Thymus (tissue), 11 donors: ENCODE measurements at regions not wholly inside any gene's neighbourhood (a gene's known extent, or its start where the extent isn't known, plus 50 kb on each side); places are given as distances from the start of the nearest gene placed in this dataset.
A peak's percentile ranks its signal among the peaks of the same experiment; 100 is the strongest.

Experiments
- DNase-seq, 9 donors: peaks; one replicate each; pipeline ENCODE4 v3.0.0-alpha.2; 2013; ENCODE audit warnings: low spot score in 9 of 9, low read depth in 6 of 9, missing footprints in 1 of 9
- H3K27ac ChIP-seq, 2 donors: one replicate each; pipeline ENCODE4 v1.5.1; 2013; ENCODE audit warnings: control low read depth in 1 of 2, low read depth in 1 of 2, low read length in 1 of 2, mild to moderate bottlenecking in 1 of 2, moderate library complexity in 1 of 2
- H3K27me3 ChIP-seq, 2 donors: one replicate each; pipeline ENCODE4 v1.5.1; 2013; ENCODE audit warnings: low read length in 1 of 2; ENCODE audit not compliant: control insufficient read depth in 2 of 2, insufficient read depth in 1 of 2
- H3K36me3 ChIP-seq, 2 donors: one replicate each; pipeline ENCODE4 v1.5.1; 2013; ENCODE audit warnings: low read length in 1 of 2, mild to moderate bottlenecking in 1 of 2, moderate library complexity in 1 of 2; ENCODE audit not compliant: control insufficient read depth in 2 of 2, insufficient read depth in 2 of 2
- H3K4me1 ChIP-seq, 2 donors: one replicate each; pipeline ENCODE4 v1.5.1; 2013; ENCODE audit warnings: low read length in 2 of 2; ENCODE audit not compliant: control insufficient read depth in 2 of 2, insufficient read depth in 2 of 2
- H3K4me3 ChIP-seq, 2 donors: one replicate each; pipeline ENCODE4 v1.5.1; 2013; ENCODE audit warnings: low read length in 2 of 2, control low read depth in 1 of 2, mild to moderate bottlenecking in 1 of 2
- H3K9me3 ChIP-seq, 2 donors: one replicate each; pipeline ENCODE4 v1.5.1; 2013; ENCODE audit warnings: low read length in 1 of 2, mild to moderate bottlenecking in 1 of 2; ENCODE audit not compliant: control insufficient read depth in 2 of 2, insufficient read depth in 1 of 2
- WGBS: extraction: QIAGEN DNeasy Blood & Tissue Kit; methylation state at CpG from one replicate; pipeline ENCODE4 v1.1.7; 2013; 5-methylcytosine and 5-hydroxymethylcytosine counted together
- donor health status: healthy.

- no peak overlapping the region for H3K27ac ChIP-seq
- no peaks in the 10 kb centered on the region for H3K27me3 ChIP-seq
- DNase-seq: no peak
- H3K4me1 ChIP-seq: no peaks in the 10 kb centered on the region
- no peaks in the 10 kb centered on the region for H3K9me3 ChIP-seq
- H3K36me3 ChIP-seq: no peaks in the 10 kb centered on the region
- no peak overlapping the region for H3K4me3 ChIP-seq
Measured at GRCh38 chr2:234770715-234771141, 181.1 kb upstream of the SH3BP4 start.

DNA sequence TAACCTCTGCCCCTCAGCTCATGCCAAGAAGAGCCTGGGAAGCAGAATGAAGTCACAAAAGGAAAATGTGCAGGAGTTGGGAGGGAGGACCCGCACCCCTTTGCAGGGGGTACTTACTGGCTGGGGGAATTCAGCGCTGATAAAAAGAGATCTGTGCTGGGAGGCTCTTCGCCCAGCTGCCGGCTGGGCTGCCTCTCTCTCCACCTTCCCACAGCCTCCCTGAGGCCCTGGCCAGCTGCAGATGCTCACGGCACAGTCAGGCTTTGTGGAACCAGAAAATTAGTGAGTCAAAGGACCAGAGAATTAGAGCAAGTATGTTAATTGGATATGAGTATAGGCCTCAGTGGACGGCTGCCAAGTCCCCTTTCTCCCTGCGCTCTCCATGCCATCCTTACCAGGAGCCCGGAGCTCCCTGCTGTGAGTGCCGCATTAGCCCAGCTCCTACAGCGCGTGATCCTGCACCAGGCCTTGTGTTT lies 181.7 kb upstream of the SH3BP4 start:
- no peak overlapping the region for H3K4me3 ChIP-seq
- WGBS: 98% methylated on average over 11 of the region's 11 CpGs
- no peaks in the 10 kb centered on the region for H3K27me3 ChIP-seq
- no peaks in the 10 kb centered on the region for H3K9me3 ChIP-seq
- no peaks in the 10 kb centered on the region for H3K4me1 ChIP-seq
- no peak for DNase-seq
- no peak overlapping the region for H3K27ac ChIP-seq
- H3K36me3 ChIP-seq: no peaks in the 10 kb centered on the region

GRCh38 chr2:234768608-234769196 lies 183.1 kb upstream of the SH3BP4 start:
- Histone ChIP-seq H3K36me3 (no peaks in the 10 kb centered on the region), H3K4me3 (no peak overlapping the region), H3K4me1 (no peaks in the 10 kb centered on the region), H3K9me3 (no peaks in the 10 kb centered on the region), H3K27me3 (no peaks in the 10 kb centered on the region), H3K27ac (no peak overlapping the region)
- no peak for DNase-seq
- WGBS: 96% methylated on average over 9 of the region's 9 CpGs

DNA sequence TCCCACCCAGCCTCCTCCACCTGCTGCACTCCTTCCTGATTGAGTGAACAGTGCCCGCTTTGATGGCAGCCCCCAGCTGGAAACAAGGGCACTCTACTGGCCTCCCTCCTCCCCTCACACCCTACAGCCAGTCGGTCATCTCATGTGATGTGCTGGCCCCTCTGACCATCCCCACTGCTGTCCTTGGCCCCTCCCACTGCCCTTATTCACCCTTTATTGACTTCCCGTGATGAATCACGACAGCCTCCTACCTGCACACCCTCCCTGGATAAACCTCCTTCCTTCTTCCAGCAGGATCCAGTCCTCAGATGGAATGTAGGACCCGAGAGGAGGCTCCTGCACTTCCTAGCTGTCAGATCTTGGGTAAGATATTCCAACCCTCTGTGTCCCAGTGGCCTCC lies 186.5 kb upstream of the SH3BP4 start:
- H3K4me1 ChIP-seq: no peaks in the 10 kb centered on the region
- H3K9me3 ChIP-seq: no peaks in the 10 kb centered on the region
- 77% methylated on average over 5 of the region's 5 CpGs for WGBS
- no peak for DNase-seq
- H3K4me3 ChIP-seq: no peak overlapping the region
- no peak overlapping the region for H3K27ac ChIP-seq
- H3K27me3 ChIP-seq: no peaks in the 10 kb centered on the region
- H3K36me3 ChIP-seq: no peaks in the 10 kb centered on the region

DNA sequence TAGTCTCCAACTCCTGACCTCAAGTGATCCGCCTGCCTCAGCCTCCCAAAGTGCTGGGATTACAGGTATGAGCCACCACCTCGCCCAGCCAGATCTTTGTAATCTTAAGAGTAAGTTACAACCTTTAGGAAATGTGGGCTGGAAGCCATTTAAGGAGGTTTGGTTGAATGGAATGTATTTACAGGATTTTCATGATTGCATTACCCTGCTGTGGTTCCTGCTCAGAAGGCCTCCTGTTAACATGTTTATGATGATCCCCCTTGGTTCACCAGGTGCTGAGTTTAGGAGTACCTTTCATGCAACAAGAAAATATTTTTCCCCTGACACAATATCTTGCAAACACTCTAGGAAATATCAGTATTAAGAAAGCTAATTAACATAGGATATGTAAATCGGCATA lies 187.4 kb upstream of the SH3BP4 start:
- no peaks in the 10 kb centered on the region for H3K27me3 ChIP-seq
- 94% methylated on average over 3 of the region's 3 CpGs for WGBS
- no peak overlapping the region for H3K27ac ChIP-seq
- H3K9me3 ChIP-seq: no peaks in the 10 kb centered on the region
- H3K4me1 ChIP-seq: no peaks in the 10 kb centered on the region
- no peak overlapping the region for H3K4me3 ChIP-seq
- no peak for DNase-seq
- no peaks in the 10 kb centered on the region for H3K36me3 ChIP-seq

DNA sequence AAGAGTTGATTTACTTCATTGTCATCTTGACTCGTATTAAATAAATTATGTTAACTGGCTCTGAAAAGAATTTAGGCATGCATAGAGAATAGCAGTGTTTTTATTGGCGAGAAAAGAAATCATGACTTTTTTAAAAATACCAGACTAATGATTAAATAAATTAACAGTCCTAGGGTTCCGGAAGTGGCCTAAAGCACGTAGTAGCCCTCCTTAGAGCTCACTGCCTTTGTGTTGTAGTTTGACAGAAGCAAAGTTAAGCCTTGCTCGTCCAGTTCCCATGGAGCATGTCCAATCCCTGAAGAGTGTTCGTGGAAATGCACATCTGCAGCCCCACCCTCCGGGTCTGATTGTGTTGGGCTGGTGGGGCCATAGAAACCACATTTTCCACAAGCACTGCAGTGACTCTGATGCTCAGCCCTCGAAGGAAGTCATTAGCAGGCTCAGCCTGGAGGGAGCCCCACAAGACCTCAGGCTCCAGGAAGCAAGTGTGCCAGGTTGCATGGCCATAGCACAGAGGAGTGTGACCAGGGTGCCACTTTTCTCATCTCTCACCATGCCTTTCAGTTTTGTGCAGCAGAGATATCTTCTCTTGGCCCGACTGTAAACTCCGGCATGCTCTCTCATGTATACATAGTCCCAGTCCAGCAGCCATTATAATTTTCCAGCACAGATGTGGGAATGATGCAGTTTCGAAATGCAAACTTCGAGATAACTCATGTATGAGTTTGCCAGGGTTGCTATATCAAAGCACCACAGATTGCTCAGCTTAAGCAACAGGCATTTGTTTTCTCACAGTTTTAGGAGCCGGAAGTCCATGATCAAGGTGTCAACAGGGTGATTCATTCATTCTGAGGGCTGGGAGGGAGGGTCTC lies 188.6 kb upstream of the SH3BP4 start:
- Histone ChIP-seq H3K9me3 (no peaks in the 10 kb centered on the region), H3K4me1 (no peaks in the 10 kb centered on the region), H3K36me3 (no peaks in the 10 kb centered on the region), H3K4me3 (no peak overlapping the region), H3K27ac (no peak overlapping the region), H3K27me3 (no peaks in the 10 kb centered on the region)
- no peak for DNase-seq
- WGBS: 72% methylated on average over 13 of the region's 13 CpGs

DNA sequence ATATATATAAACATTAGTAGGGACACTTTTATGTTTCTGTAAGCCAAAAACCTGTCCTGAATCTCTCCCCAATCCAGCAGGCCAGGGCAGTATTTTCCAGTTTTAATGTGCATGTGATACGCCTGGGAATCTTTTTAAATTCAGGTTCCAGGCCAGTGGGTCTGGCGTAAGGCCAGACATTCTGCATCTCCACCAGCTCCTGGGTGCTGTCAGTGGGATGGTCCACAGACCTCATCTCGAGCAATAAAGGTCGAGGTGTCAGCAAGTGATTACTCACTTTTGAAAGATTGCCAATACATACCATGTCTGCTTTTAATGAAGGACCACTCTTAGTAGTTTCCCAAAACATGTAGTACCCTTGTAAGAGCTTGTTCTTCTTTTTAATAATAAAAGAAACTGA lies 189.9 kb upstream of the SH3BP4 start:
- H3K36me3 ChIP-seq: no peaks in the 10 kb centered on the region
- no peaks in the 10 kb centered on the region for H3K27me3 ChIP-seq
- H3K4me1 ChIP-seq: no peaks in the 10 kb centered on the region
- no peak overlapping the region for H3K27ac ChIP-seq
- 70% methylated on average over 4 of the region's 4 CpGs for WGBS
- H3K4me3 ChIP-seq: no peak overlapping the region
- DNase-seq: no peak
- no peaks in the 10 kb centered on the region for H3K9me3 ChIP-seq

DNA sequence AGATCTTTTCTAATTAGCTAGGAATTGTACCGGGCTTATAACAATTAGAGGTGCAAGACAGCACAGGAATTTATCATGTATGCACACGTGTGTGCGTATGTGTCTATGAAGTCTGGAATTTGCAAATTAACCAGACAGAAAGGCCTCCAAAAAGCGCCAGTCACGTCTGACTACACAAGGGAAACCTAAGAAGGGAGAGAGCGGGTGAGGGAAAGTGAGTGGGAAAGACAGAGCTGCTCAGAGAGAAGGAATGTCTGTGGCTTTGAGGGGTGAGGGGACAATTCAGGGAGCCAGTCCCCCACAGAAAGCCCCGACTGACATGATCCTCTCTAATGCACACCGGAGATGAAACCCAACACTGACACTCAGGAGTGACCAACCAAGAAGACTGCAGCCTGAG lies 197.7 kb upstream of the SH3BP4 start:
- no peaks in the 10 kb centered on the region for H3K9me3 ChIP-seq
- 80% methylated on average over 8 of the region's 8 CpGs for WGBS
- peak in 1 of 9 donors; percentile 7 for DNase-seq

GRCh38 chr2:234753701-234754100 lies 198.1 kb upstream of the SH3BP4 start:
- H3K27ac ChIP-seq: no peak overlapping the region
- no peaks in the 10 kb centered on the region for H3K27me3 ChIP-seq
- no peaks in the 10 kb centered on the region for H3K9me3 ChIP-seq
- H3K36me3 ChIP-seq: no peaks in the 10 kb centered on the region
- DNase-seq: no peak
- no peaks in the 10 kb centered on the region for H3K4me1 ChIP-seq
- no peak overlapping the region for H3K4me3 ChIP-seq
- WGBS: 92% methylated on average over 4 of the region's 4 CpGs

More for the DNA sequence above, 197.7 kb upstream of the SH3BP4 start:
- Histone ChIP-seq H3K4me1 (no peaks in the 10 kb centered on the region), H3K27me3 (no peaks in the 10 kb centered on the region), H3K36me3 (no peaks in the 10 kb centered on the region), H3K4me3 (no peak overlapping the region), H3K27ac (peak overlapping the region in 1 of 2 donors; percentile 25)
